HCT116 (cell line): ENCODE measurements at regions not wholly inside any gene's neighbourhood (a gene's known extent, or its start where the extent isn't known, plus 50 kb on each side); places are given as distances from the start of the nearest gene placed in this dataset.

Experiments
- ATAC-seq: fragments of 200-7000 bp; cut with Tn5 transposase; 2 replicates; pipeline ENCODE4 v1.9.1; 2020; ENCODE audit warnings: mild to moderate bottlenecking, moderate library complexity
- BruUV-seq: library from RNA; stranded (reverse); fragments of 400-500 nt; replicated peaks from 2 replicates; lab custom pipeline; 2021; lab: Mats Ljungman, UMichigan
- CTCF ChIA-PET: fragments of 300-600 bp; sonication (Branson Sonifier 250); formaldehyde crosslinking; loops from one replicate; lab custom pipeline; 2021; ENCODE audit warnings: antibody characterized with exemption; lab: Charles Lee
- POLR2A ChIA-PET: fragments of 300-600, 350-600 bp; sonication (Branson Sonifier 250); formaldehyde crosslinking; loops from one replicate; lab custom pipeline; 2021; ENCODE audit warnings: antibody characterized with exemption; lab: Charles Lee
- RAD21 ChIA-PET, 2 experiments: fragments of 300-600 bp; sonication (Branson Sonifier 250); formaldehyde crosslinking; loops; one replicate each; lab custom pipeline; 2023; ENCODE audit warnings: low total read pairs in 2 of 2; ENCODE audit not compliant: uncharacterized antibody in 2 of 2, unreplicated experiment in 2 of 2, low non-redundant PET in 1 of 2; lab: Charles Lee
- DNase-seq: peaks from one replicate; pipeline ENCODE4 v3.0.0-alpha.2; 2010; ENCODE audit warnings: low read depth, low spot score
- H2AFZ ChIP-seq: fragments of 200-600 bp; shearing (Covaris generic), sonication (generic); 2 replicates; pipeline ENCODE4 v1.6.1; 2017; ENCODE audit warnings: low read depth, mixed run types, mixed read lengths, antibody characterized with exemption, low read length; ENCODE audit not compliant: poor library complexity, severe bottlenecking
- H3K27ac ChIP-seq: 2 replicates; pipeline ENCODE4 v1.5.1; 2012; ENCODE audit warnings: low read depth, low read length
- H3K27me3 ChIP-seq: fragments of 200-600 bp; sonication (generic); 2 replicates; pipeline ENCODE4 v1.6.1; 2016; ENCODE audit warnings: mixed run types, low read length, mixed read lengths; ENCODE audit not compliant: insufficient read depth
- H3K36me3 ChIP-seq, 2 experiments: fragments of 200-500 bp in 1 of 2; fragments of 200-600 bp in 1 of 2; sonication (Bioruptor generic) in 1 of 2; sonication (generic) in 1 of 2; 2 replicates each; pipeline versions ENCODE4 v1.5.1 to v1.6.1; 2014 to 2016; ENCODE audit warnings: low read length in 2 of 2, inconsistent platforms in 1 of 2, mixed read lengths in 1 of 2, mixed run types in 1 of 2; ENCODE audit not compliant: insufficient read depth in 2 of 2, control insufficient read depth in 1 of 2
- H3K4me1 ChIP-seq, 2 experiments: fragments of 200-600 bp in 1 of 2; sonication (generic) in 1 of 2; 2 replicates each; pipeline versions ENCODE4 v1.5.1 to v1.6.1; 2012 to 2017; ENCODE audit warnings: low read length in 2 of 2, inconsistent platforms in 1 of 2, mild to moderate bottlenecking in 1 of 2, mixed read lengths in 1 of 2, mixed run types in 1 of 2, moderate library complexity in 1 of 2; ENCODE audit not compliant: insufficient read depth in 2 of 2, control insufficient read depth in 1 of 2
- H3K4me2 ChIP-seq: fragments of 200-600 bp; sonication (generic); 2 replicates; pipeline ENCODE4 v1.6.1; 2017; ENCODE audit warnings: mixed run types, low read length, mixed read lengths
- H3K4me3 ChIP-seq, 2 experiments: fragments of 200-600 bp in 1 of 2; sonication (generic) in 1 of 2; replicated peaks in 1 of 2; 2 replicates each; pipeline ENCODE4 v1.5.1; 2011 to 2016; ENCODE audit warnings: low read length in 2 of 2, control low read depth in 1 of 2, low read depth in 1 of 2, mild to moderate bottlenecking in 1 of 2, mixed read lengths in 1 of 2, mixed run types in 1 of 2
- H3K79me2 ChIP-seq: fragments of 200-600 bp; sonication (generic); 2 replicates; pipeline ENCODE4 v1.6.1; 2017; ENCODE audit warnings: mild to moderate bottlenecking, mixed run types, low read length, moderate library complexity, mixed read lengths; ENCODE audit not compliant: insufficient read depth
- H3K9ac ChIP-seq: fragments of 200-600 bp; sonication (generic); 2 replicates; pipeline ENCODE4 v1.6.1; 2016; ENCODE audit warnings: low read length, mixed read lengths
- H3K9me2 ChIP-seq: fragments of 200-600 bp; sonication (generic), shearing (Covaris generic); 2 replicates; pipeline ENCODE4 v1.6.1; 2017; ENCODE audit warnings: mixed run types, mild to moderate bottlenecking, moderate library complexity; ENCODE audit not compliant: insufficient read depth
- H3K9me3 ChIP-seq, 2 experiments: fragments of 200-500 bp in 1 of 2; fragments of 200-600 bp in 1 of 2; sonication (Bioruptor generic) in 1 of 2; sonication (generic) in 1 of 2; 2 replicates each; pipeline ENCODE4 v1.6.1; 2014 to 2017; ENCODE audit warnings: low read length in 2 of 2, mixed read lengths in 2 of 2, inconsistent platforms in 1 of 2, low read depth in 1 of 2, mild to moderate bottlenecking in 1 of 2, mixed run types in 1 of 2, moderate library complexity in 1 of 2; ENCODE audit not compliant: control insufficient read depth in 1 of 2, insufficient read depth in 1 of 2
- H4K20me1 ChIP-seq: fragments of 200-600 bp; sonication (generic), shearing (Covaris generic); 2 replicates; pipeline ENCODE4 v1.6.1; 2017; ENCODE audit warnings: mixed run types, mild to moderate bottlenecking, moderate library complexity; ENCODE audit not compliant: insufficient read depth
- CBX3 ChIP-seq: IDR thresholded peaks from 2 replicates; pipeline ENCODE4 v1.6.1; 2012; ENCODE audit warnings: low read depth
- EZH2 ChIP-seq: fragments of 200-600 bp; sonication (generic); IDR thresholded peaks from 2 replicates; pipeline ENCODE4 v1.6.1; 2017; ENCODE audit warnings: antibody characterized with exemption, mixed run types
- EZH2phosphoT487 ChIP-seq: fragments of 200-600 bp; IDR thresholded peaks from 2 replicates; pipeline ENCODE4 v1.6.1; 2018; ENCODE audit warnings: antibody characterized with exemption, borderline replicate concordance
- RAD21 ChIP-seq: IDR thresholded peaks from 2 replicates; pipeline ENCODE4 v1.6.1; 2012; ENCODE audit warnings: low read depth, mild to moderate bottlenecking
- SIN3A ChIP-seq: IDR thresholded peaks from 2 replicates; pipeline ENCODE4 v1.6.1; 2012; ENCODE audit warnings: low read depth
- TCF7L2 ChIP-seq: IDR thresholded peaks from 2 replicates; pipeline ENCODE4 v1.7.0; 2011; ENCODE audit warnings: borderline replicate concordance, inconsistent platforms; ENCODE audit not compliant: insufficient read depth, insufficient read length; ENCODE audit errors: extremely low read depth
- ZFX ChIP-seq: fragments of 450-650 bp; IDR thresholded peaks from 2 replicates; pipeline ENCODE4 v1.6.1; 2017
- intact Hi-C: fragments of 100-400 bp; cut with micrococcal nuclease; formaldehyde crosslinking; loops from 2 replicates; pipeline ENCODE4 v1.10.0; 2022
- TF ChIP-seq, protein P1 (sequence below): IDR thresholded peaks from 2 replicates; pipeline ENCODE4 v1.6.1; 2012
- TF ChIP-seq, protein P2 (sequence below): IDR thresholded peaks from 2 replicates; pipeline ENCODE4 v1.6.1; 2011; ENCODE audit warnings: mild to moderate bottlenecking, low read length, moderate library complexity; ENCODE audit not compliant: insufficient replicate concordance; ENCODE audit errors: extremely low read depth
- TF ChIP-seq, protein P3 (sequence below), 3 experiments: fragments of 200-600 bp in 1 of 3; sonication (generic) in 1 of 3; IDR thresholded peaks in 2 of 3; conservative IDR thresholded peaks in 1 of 3; 2 replicates each; pipeline ENCODE4 v1.5.1; 2012 to 2017; ENCODE audit warnings: low read depth in 2 of 3, low read length in 2 of 3, antibody characterized with exemption in 1 of 3, borderline replicate concordance in 1 of 3, control low read depth in 1 of 3, mild to moderate bottlenecking in 1 of 3, mixed read lengths in 1 of 3, mixed run types in 1 of 3, moderate library complexity in 1 of 3; ENCODE audit not compliant: insufficient read depth in 1 of 3

DNA sequence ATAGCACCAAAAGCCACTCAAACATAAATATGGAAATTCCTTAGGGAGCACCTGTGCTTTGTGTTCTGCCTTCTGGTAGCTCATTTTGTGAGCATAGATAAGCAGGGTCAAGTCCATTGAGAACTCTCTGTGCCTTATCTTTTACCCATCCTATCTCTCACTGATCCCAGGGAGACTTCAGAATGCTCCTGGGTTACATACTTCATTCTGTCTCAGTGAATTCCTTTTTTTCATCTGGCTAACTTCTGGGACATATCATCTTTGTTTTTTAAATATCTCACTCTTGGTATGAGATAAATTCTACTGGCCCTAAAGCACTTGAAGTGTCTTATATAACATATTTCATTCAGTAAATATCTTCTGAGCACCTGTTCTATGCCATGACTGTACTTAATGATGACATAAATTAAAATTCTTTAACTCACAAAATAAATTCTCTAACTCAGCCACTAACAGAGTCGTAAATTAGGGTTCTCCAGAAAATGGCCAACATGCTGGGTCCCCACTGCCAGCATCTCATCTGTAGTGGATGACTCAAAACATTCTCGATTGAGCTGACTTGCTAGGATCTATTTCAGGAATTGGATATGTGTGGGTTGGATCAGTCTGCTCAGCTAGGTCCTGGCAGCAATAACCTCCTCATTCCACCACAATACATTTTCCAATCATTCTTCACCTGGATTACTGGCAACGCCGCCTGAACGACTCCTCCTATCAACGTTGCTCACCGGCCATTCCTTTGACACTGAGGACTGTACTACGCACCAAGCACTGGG, 170.2 kb downstream of the FOXO1 start:
- H3K4me1 ChIP-seq, result no peaks in the 10 kb centered on the region
- no peaks in the 10 kb centered on the region for H3K9me3 ChIP-seq
- H3K4me3 ChIP-seq, result no peak overlapping the region
- ChIA-PET CTCF (no interaction called here), RAD21 (no interaction called here), POLR2A (no interaction called here)
- BruUV-seq, result no TSS peak
- intact Hi-C loops, result no loop called here
- no peaks in the 10 kb centered on the region for H3K27me3 ChIP-seq
- H3K27ac ChIP-seq, result no peak overlapping the region
- H3K9me2 ChIP-seq, result no peaks in the 10 kb centered on the region
- no peaks in the 10 kb centered on the region for H3K36me3 ChIP-seq
- TF ChIP-seq CBX3 (no peak), SIN3A (no peak), EZH2 (no peak), EZH2phosphoT487 (no peak), RAD21 (no peak), TCF7L2 (no peak), ZFX (no peak)
- TF ChIP-seq, protein P1, sequence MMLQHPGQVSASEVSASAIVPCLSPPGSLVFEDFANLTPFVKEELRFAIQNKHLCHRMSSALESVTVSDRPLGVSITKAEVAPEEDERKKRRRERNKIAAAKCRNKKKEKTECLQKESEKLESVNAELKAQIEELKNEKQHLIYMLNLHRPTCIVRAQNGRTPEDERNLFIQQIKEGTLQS, result no peak
- TF ChIP-seq, protein P2, sequence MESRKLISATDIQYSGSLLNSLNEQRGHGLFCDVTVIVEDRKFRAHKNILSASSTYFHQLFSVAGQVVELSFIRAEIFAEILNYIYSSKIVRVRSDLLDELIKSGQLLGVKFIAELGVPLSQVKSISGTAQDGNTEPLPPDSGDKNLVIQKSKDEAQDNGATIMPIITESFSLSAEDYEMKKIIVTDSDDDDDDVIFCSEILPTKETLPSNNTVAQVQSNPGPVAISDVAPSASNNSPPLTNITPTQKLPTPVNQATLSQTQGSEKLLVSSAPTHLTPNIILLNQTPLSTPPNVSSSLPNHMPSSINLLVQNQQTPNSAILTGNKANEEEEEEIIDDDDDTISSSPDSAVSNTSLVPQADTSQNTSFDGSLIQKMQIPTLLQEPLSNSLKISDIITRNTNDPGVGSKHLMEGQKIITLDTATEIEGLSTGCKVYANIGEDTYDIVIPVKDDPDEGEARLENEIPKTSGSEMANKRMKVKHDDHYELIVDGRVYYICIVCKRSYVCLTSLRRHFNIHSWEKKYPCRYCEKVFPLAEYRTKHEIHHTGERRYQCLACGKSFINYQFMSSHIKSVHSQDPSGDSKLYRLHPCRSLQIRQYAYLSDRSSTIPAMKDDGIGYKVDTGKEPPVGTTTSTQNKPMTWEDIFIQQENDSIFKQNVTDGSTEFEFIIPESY, result no peak
- TF ChIP-seq, protein P3, sequence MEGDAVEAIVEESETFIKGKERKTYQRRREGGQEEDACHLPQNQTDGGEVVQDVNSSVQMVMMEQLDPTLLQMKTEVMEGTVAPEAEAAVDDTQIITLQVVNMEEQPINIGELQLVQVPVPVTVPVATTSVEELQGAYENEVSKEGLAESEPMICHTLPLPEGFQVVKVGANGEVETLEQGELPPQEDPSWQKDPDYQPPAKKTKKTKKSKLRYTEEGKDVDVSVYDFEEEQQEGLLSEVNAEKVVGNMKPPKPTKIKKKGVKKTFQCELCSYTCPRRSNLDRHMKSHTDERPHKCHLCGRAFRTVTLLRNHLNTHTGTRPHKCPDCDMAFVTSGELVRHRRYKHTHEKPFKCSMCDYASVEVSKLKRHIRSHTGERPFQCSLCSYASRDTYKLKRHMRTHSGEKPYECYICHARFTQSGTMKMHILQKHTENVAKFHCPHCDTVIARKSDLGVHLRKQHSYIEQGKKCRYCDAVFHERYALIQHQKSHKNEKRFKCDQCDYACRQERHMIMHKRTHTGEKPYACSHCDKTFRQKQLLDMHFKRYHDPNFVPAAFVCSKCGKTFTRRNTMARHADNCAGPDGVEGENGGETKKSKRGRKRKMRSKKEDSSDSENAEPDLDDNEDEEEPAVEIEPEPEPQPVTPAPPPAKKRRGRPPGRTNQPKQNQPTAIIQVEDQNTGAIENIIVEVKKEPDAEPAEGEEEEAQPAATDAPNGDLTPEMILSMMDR (IDR thresholded peaks at IDR 0.05 in 2 of 3, conservative IDR thresholded peaks at IDR 0.05 in 1 of 3; ENCODE audit: borderline replicate concordance in 1 of 3, insufficient read depth in 1 of 3, low read depth in 2 of 3, low read length in 2 of 3), result no peak
- no peak overlapping the region for H3K9ac ChIP-seq
- ATAC-seq, result no peak
- DNase-seq, result no peak
- H3K79me2 ChIP-seq, result no peaks in the 10 kb centered on the region
- no peaks in the 10 kb centered on the region for H4K20me1 ChIP-seq
- no peak overlapping the region for H2AFZ ChIP-seq
- H3K4me2 ChIP-seq, result no peak overlapping the region
